ENCODE measurements at regions not wholly inside any gene's neighbourhood (a gene's known extent, or its start where the extent isn't known, plus 50 kb on each side); places are given as distances from the start of the nearest gene placed in this dataset.

DNA sequence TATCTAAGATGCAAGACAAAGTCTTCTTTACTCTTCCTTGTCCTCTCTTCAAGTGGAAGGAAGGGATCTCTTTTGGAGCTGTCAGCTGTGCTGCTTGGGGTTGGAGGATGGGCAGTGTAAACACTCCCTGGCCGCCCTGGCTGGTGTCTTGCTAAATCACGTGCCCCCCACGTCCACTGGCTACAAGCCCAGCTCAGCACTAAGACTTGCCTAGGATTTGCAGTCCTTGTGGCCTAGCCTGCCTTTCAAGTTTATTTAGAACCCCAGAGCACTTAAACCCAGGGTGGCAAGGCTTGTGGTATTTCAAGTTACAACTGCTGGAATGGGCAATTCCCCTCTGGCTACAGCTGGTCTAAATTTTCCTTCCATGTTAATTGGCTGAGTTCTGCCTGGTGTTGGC is 272.4 kb upstream of the MYO3A start:
- DNase-seq (ENCODE audit: low read depth in 4 of 4, low spot score in 2 of 4), result no peak

DNA sequence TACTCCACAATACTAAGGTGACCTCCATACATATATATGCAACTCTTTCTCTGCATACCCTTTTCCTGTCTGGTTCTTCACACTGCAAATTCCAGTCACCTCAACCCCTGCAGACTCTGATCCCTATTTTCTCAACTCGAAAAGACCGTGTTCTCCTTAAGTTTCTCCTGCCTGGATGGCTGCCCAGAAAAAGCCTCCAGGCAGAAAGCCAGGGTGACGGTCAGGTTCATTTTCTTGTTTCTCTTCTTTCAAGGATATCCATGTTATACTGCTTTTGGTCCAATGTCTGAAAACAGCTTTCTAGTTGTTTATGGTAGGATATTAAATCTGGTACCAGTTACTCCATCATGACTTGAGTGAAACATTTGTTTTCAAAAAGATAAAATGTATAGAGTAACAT is 267.8 kb upstream of the MYO3A start:
- peak in 1 of 4 donors; percentile 32 for DNase-seq (ENCODE audit: low read depth in 4 of 4, low spot score in 2 of 4)

DNA sequence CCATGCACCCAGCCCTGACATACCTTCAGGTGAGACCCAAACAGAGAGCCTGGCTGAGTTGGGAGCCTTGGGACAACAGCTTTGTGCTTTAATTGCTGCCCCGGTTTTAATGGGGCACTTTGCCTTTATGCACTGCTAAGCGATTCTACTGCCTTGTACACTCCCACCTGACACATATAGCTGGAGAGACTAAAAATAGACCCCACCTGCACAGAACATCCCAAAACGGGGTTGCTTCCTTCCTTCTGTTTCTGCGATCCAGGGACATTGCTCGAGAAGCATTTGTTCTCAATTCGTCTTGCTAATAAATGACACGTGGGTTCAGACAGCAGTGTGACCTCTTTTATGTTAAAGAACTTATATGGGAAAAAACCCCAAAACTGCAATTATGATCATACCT is 258.8 kb upstream of the MYO3A start:
- no peak for DNase-seq (ENCODE audit: low read depth in 4 of 4, low spot score in 2 of 4)

DNA sequence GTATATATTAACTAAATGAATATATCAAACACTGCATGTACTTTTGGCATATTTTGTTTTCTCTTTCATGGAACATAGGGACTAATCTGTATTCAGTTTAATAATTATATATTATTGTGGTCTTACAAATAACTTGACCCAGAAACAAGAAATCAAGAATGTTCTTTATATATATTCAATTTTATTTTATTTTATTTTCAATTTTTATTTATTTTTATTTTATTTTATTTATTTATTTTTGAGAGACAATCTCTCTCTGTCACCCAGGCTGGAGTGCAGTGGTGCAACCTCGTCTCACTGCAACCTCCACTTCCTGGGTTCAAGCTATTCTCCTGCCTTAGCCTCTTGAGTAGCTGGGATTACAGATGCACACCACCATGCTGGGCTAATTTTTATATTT is 258.4 kb upstream of the MYO3A start:
- no peak for DNase-seq (ENCODE audit: low read depth in 4 of 4, low spot score in 2 of 4)

DNA sequence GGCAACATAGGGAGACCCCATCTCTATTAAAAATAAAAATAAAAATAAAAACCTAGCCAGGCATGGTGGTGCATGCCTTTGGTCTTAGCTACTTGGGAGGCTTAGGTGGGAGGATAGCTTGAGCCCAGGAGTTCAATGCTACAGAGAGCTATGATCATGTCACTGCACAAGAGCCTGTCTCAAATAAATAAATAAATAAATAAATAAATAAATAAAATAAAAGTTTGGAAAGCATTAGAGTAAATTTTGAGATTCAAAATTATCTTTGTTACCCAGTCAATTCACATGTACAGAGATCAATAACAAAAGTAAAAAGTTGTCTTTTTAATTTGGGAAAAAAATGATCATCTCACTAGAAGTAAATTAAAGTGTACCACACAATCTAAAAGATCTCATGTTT is 255.8 kb upstream of the MYO3A start:
- no peak for DNase-seq (ENCODE audit: low read depth in 4 of 4, low spot score in 2 of 4)

DNA sequence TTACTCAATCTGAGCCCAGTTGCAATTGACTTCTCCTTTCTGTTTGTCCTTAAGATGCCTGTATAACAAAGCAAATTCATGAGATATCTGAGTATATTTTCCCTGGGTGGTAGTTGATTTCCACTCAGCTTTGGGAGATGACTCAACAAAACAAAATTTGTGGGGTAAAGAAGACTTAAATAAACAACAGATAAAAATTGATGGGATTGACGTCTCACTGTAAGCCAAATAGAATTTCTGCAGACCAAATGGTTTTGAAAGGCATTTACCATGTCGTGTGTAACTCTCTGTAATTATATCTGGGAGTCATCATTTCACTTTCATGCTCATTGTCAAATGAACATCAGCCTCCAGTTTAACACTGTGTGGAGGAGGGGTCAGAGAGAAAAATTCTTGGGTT is 255.4 kb upstream of the MYO3A start:
- DNase-seq (ENCODE audit: low read depth in 4 of 4, low spot score in 2 of 4), result no peak

DNA sequence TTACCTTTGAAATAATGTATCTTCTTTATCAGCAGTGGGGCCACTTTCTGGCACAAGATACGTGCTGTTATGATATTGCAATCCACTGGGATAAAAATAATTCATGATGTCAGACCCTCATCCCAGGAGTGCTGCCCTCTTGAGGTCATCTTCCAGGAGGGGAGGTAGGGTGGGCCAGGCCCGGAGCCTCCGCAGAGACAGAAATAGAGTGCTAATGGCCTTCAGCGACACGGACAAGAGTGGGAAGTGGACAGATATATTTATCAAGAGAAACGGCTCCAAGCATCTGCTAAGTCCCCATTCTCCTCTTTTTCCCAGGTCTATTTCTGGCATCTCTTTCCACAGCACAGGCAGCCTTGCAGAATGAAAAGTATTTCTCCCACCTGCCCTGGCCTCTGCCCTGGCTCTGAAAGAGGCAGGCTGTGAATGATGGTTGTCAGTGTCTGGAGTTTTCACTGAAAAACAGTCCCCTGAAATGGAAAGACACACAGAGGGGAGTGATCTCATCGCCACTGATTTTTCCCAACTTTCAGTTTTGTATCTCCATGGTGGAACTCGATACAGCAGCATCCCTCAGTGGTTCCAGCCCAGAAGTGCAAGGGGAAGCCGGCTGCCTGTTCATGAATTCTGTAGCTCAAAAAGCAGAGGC is 251.7 kb upstream of the MYO3A start:
- DNase-seq (ENCODE audit: low read depth in 4 of 4, low spot score in 2 of 4), result peak in 1 of 4 donors; percentile 41

DNA sequence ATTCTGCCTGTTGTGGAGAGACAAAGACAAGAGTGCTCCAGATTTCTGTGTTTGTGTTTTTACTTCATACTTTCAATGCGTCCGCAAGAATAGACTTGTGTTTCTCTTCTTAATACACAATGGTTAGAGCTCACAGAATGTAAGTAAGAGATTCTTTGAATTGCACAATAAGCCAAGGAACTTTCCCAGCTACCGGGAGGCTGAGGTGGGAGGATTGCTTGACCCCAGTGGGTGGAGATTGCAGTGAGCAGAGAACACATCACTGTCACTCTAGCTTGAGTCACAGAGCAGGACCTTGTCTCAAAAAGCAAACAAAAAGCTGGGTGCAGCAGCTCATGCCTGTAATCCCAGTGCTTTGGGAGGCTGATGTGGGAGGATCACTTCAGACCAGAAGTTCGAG is 250.7 kb upstream of the MYO3A start:
- no peak for DNase-seq (ENCODE audit: low read depth in 4 of 4, low spot score in 2 of 4)

DNA sequence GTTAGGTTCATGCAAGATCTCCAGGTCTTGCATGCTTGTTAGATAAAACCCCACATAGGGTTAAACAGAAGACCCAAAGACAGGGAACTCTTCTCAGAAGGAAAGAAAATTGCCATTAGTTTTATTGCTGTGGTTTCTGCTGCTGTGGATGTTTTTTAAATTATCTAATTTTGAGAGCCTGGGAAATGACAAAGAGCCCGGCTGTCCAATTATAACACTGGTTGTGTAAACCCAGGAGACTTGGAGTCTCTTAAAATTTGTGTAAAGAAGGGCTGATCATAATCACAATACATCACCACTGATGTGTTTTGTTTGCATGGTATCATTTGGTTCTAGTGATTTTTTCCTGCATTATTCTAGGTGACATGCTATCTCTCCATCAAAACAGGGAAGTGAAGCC is 246.5 kb upstream of the MYO3A start:
- no peak for DNase-seq (ENCODE audit: low read depth in 4 of 4, low spot score in 2 of 4)

DNA sequence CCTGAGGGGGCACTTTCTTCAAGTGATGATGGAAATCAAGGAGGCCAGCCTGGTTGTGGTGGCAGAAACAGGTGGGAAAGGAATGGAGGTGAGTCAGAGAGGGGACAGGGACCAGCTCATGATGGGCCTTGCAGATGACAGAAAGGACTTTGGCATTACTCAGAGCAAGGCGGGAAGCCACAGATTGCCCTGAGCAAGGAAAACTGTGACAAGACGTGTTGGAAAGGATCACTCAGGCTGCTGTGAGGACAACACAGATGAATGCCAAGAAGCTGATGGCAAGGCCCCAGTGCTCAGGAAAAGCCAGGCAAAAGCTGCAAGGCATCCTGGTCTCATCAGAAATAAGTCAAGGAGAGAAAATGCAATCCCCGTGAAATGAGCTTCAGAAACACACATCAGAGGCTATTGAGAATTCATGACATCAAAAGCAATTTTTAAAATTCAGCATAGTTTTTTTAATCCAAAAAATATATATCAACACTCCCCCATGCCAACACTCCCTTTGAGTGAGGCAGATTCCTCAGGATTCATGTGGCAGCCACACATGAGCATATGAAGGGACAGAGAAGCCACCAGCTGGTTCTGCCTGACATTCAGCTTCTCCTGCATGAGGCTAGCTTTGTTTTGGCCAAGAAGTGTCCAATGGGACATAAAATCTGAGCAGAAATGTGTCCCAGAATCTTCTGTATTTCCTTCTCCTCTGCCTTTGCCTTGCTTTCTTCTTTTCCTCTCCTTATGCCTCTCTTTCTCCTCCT is 244.5 kb upstream of the MYO3A start:
- DNase-seq (ENCODE audit: low read depth in 4 of 4, low spot score in 2 of 4), result no peak

DNA sequence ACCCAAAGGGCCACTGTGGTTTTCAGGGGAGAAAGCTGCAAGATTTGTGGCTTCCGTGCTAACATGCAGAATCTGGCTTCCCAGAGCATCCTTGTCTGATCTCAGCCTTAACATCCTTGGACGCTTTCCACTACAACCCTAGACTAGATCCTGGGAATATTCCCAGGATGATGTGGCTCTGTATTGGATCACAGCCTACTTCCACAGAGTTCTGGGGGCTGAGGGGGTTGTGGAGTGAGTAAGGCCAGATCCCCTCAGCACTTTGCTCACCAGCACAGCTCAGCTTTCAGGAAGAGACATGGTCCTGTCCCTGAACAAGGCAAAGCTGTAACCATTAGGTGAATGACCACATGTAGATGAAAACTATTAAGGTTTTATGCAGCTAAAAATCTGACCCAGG is 241.3 kb upstream of the MYO3A start:
- DNase-seq (ENCODE audit: low read depth in 4 of 4, low spot score in 2 of 4), result no peak

DNA sequence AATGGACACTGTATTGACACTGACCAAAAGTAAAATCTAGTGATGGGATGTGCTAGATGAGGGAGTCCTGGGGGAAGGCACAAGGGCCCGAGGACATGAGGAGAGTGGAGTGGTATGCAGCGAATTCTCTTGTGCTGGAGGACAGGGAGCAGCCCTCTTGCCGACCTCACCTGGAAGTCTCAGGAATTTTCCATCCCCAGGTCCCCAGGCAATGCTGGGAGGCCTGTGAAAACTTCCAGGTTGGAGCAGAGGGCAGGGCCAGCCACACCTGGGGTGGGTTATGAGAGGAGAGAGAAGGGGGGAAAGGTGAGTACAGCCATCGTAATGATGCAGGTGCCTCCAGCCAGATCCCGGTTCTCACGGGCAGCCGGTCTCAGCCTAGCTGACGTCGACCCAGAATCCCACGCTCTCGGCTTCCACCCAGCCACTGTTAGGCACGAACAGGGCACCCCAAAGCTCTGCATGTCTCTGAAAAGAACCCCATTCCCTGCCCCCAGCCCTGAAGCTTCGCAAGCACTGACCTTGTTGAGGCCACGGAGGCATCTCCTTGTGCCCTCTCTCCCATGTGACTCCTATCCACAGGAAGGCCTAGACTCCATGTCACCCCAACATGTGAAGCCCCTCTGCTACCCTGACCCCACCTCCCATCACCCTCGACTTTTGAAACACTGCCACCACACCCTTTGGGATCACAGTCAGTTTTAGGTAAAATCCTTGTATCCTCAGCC is 239.7 kb upstream of the MYO3A start:
- DNase-seq (ENCODE audit: low read depth in 4 of 4, low spot score in 2 of 4), result no peak

DNA sequence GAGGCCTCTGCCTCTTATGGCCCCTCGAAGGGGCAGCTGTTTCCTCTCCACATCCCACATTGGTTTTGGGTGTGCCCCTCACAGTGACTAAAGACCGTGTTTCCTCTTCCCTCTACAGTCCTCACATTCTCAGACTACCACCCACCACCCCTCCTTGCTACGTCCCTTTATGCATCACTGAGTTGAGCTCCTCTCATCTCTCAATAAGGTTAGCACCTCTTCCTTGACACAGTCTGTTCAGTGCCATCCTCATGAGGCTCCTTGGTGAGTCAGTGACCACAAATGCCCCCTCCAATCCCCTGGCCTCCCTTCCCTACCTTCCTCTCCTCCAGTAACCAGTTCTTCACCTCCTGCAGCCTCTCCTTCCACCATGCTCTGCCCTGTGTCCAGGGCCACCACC is 239.1 kb upstream of the MYO3A start:
- no peak for DNase-seq (ENCODE audit: low read depth in 4 of 4, low spot score in 2 of 4)

DNA sequence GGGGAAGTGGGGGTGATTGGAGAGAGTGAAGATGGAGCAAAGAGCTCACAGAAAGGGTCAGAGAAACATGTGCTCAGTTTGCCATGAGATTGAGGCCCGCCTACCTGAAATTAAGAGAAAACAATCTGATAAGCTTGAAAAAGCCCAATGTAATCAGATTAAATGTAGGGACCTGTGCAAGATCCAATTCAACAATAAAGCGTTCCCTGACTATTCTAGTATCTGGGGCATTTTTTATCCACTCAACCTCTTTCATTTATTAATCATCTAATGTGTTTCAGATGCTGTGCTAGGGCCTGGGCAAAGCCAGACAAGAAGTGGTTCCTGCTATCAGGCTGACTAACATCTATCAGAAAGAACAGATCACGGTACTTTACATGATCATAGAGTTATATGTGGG is 238.4 kb upstream of the MYO3A start:
- no peak for DNase-seq (ENCODE audit: low read depth in 4 of 4, low spot score in 2 of 4)

DNA sequence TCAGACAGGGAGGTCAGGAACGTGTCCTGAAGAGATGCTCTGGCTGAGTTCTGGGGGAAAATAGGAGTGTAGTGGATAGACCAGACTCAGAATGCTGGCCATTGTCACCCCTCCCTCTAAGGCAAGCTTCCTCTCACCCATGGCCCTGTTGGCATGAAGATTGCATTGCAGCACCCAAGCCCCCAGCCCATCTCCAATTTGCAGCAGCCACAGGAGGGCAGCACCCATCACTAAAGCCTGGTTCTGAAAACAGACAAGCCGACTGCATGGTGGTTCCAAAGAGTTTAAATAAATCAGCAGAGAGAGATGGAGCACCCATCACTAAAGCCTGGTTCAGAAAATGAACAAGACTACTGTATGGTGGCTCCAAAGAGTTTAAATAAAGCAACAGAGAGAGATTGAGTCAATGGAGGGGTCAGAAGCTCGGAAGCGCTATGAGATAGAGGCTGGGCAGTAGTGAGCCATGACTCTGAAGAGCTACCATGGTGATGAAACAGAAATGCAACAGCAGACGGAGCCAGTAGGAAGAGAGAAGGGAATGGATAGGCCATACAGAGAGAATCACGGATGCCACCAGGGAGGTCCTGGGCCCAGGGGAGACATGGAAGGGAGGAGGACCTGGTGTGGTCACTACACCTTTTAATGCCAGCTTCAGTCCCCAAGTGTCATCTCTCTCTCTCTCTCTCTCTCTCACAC is 237.9 kb upstream of the MYO3A start:
- DNase-seq (ENCODE audit: low read depth in 4 of 4, low spot score in 2 of 4), result no peak

DNA sequence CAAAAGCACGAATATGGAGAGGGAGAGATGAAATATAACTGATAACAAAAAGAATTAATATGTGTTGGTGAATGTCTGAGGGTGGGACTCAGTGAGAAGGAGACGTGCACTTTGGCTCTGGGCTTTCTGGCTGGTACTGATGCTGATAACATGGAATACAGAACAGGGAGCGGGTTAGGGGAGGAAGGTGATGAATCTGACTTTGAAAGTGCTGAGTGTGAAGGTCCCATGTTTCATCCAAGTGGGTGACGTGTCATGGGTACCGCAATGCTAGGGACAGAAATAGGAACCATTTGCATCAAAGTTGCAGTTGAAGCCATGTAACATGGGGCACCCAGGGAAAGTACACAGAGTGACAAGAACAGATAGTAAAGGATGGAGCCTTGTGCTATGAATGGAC is 236.6 kb upstream of the MYO3A start:
- DNase-seq (ENCODE audit: low read depth in 4 of 4, low spot score in 2 of 4), result no peak

DNA sequence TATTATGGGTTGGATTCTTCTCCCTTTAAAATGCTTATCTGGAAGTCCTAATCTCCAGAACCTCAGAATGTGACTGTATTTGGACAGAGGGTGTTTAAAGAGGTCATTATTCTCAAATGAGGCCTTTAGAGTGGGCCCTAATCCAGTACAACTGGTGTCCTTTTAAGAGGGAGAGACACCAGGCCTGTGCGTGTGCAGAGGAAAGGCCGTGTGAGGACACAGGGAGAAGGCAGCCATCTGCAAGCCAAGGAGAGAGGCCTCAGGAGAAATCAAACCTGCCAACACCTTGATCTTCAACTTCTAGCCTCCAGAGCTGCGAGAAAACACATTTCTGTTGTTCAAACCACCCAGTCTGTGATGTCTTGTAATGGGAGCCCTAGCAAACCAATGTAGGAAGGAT is 235.4 kb upstream of the MYO3A start:
- no peak for DNase-seq (ENCODE audit: low read depth in 4 of 4, low spot score in 2 of 4)

DNA sequence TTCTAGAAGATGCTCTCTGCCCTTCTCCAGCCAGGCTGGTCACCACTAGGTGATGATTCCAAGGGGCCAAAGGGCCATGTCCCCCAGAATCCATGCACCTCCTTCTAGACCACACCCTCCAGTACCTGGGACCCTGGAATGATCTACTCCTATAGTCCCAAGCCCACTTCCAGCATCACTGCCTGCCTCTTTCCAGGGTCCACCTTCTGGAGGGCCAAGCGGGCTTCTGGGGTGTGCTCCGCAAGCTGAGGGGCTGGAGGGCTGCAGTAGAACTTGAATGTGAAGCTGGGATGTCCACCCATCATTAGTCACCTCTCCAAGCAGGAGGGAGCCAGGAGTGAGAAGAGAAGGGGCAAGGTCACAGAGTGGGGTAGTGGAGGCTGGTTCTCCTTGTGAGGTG is 234.4 kb upstream of the MYO3A start:
- no peak for DNase-seq (ENCODE audit: low read depth in 4 of 4, low spot score in 2 of 4)

DNA sequence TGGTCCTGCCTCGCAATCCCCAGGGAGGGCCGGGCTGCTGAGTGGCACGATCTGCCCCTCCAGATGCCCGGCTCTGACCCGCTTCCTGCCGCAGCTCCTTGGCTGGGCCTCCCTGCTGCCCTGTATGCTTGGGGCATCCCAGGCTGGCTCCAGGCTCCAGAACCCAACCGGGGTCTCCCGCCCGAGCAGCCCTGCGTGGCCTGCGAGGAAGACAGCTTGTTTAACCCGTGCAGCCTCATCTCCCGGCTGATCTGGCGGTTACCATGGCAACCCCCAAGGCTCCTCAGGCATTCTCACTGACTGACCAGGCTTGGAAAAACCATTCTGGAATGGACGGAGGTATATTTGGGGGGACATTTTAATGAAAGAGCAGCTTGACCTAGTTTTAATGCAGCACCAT is 232.4 kb upstream of the MYO3A start:
- no peak for DNase-seq (ENCODE audit: low read depth in 4 of 4, low spot score in 2 of 4)

DNA sequence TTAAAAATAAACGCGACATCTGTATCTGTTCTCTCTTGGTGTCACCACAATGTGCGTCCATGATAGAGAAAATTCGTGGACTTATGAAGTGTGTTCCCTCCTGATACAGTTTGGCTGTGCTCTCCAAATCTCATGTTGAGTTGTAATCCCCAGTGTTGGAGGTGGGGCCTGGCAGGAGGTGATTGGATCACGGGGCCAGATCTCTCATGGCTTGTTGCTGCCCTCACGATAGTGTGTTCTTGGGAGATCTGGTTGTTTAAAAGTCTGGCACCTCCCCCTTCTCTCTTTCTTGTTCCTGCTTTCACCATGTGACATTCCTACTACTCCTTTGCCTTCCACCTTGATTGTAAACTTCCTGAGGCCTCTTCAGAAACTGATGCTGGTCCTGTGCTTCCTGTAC is 229.4 kb upstream of the MYO3A start:
- DNase-seq (ENCODE audit: low read depth in 4 of 4, low spot score in 2 of 4), result no peak

DNA sequence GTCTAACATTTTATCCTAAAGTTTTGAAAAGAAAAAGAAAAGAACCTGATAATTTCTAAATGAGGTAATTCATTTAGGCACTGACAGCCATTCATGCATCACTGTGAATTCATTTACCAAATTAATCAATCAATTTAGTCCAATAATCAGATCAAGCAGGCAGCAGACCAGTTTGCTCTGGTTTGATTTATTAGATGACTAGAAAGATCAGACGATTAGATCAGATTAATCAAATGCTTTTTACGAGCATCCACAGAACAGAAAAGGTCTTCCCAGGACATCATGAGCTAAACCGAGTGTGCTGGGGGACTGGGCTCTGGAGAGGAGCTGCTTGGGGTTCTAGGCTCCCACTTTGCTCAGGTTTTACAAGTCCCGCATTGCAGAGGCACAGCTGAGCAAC is 226.5 kb upstream of the MYO3A start:
- DNase-seq (ENCODE audit: low read depth in 4 of 4, low spot score in 2 of 4), result no peak
